ENCODE measurements at regions not wholly inside any gene's neighbourhood (a gene's known extent, or its start where the extent isn't known, plus 50 kb on each side); places are given as distances from the start of the nearest gene placed in this dataset.
"Not testable (repeated sequence)": the region's sequence is repeated elsewhere in the genome, so short reads cannot be mapped to it uniquely, and the experiment has no call there.

DNA sequence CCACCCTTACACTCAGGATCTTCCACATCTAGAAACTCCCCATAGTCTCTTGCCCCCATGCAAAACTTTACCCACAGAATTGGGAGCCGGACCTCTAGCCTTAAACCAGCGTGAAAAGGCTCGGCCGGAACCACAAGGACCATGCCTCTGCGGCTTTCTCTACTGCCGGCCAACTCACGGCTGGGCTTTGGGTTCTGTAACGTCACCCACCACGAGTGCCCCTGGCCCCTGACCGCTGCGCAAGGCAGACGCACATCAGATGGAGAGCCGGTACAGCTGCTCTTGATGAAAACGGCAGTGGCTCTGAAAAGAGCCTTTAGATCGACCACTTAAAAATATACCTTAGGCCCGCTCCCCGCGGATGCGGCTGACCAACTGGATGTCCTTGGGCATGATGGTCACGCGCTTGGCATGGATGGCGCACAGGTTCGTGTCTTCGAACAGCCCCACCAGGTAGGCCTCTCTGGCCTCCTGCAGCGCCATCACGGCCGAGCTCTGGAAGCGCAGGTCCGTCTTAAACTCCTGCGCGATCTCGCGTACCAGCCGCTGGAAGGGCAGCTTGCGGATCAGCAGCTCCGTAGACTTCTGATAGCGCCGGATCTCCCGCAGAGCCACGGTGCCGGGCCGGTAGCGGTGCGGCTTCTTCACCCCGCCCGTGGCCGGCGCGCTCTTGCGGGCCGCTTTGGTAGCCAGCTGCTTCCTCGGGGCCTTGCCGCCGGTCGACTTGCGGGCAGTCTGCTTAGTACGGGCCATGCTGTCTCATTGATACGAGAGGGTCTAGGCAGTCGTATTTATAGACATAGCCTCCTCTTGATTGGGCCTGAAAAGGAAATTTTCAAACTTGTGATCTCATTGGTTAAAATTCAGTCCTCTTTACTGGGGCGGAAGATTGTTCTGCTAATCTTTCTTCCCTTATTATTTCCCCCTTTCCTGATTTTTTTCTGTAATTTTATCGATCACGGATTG lies 66.3 kb downstream of the FAM72C start:
- DNase-seq: peak; percentile 71

DNA sequence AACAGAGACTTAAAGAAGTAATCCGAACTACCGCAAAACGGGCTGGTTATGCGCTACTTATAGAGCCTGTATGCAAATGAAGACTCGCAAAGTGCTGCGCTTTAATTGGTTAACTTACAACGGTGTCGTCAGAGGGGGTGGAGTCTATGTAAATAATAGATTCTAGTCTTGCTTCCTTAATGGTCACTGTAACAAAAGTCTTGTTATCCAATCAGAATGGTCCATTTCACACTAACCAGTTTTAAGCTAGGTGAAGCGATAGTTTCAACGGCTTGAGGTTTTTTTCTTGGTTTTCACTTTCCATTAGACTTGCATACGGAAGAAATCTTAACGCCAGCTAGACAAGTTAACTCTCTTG lies 67.2 kb downstream of the FAM72C start:
- DNase-seq: not testable (repeated sequence)

DNA sequence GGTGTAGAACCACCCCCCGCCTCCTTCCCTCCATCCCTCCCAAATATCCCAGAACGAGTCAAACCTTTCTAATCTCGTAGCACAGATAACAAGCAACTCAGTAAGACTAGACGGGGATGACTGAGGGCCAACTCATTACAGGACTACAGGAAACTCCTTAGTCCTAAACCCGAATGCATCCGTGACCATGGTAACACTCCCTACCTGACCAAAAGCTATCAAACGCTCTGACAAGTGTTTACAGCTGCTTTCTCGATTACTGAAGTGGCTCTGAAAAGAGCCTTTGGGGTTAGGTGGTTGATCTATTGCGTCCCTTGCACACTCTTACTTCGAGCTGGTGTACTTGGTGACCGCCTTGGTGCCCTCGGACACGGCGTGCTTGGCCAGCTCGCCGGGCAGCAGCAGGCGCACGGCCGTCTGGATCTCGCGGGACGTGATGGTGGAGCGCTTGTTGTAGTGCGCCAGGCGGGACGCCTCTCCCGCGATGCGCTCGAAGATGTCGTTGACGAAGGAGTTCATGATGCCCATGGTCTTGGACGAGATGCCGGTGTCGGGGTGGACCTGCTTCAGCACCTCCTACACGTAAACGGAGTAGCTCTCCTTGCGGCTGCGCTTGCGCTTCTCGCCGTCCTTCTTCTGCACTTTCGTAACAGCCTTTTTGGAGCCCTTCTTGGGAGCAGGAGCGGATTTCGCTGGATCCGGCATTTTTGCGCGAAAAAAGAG lies 67.7 kb downstream of the FAM72C start:
- DNase-seq: peak; percentile 0

DNA sequence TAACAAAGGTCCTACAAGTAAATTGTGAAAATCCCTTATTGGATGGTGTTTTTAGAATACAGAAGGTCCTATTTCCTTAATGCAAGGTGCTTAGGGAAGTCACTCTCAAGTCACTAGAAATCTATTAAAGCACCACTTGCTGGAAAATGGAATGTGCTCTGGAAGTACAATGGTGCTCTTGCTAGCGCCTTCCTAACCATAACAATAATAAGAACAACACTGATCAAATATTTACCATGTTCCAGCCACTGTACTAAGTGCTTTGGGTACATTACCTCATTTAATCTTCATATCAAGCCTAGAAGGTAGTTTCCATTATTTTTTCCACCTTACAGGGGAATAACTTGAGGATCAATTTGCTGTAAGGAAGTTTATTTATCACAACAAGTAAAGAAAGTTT lies 75.4 kb downstream of the FAM72C start:
- DNase-seq: not testable (repeated sequence)

DNA sequence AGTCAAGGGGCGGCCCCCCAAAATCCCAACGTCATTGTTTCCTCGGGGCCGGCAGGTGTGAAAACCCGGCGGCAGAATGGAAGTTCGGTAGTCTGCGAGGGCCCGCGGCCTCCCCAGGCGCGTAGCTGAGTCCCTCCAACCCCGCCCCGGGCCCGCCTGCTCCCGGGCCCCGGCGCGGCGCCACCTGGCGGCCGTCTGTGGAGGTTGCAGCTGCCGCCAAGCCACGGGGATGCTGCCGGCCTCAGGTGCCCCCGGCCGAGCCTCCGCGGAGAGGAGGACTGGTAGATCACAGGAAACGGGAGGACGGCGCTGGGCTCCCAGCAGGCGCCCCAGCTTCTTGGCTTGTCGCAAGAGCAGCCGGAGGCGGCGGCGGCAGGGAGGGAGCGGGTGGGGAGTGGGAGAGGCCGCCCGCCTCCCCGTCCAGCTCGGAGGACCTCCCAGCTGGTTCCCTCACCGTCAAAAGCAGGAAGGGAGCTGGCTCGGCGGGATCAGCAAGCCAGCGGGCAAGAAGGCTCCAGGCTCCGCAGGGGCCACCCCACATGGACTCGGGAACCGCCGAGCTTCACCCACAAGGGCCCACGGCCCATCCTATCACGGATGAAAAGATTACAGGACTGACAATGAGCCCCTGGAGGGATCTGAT lies 86.7 kb downstream of the FAM72C start:
- DNase-seq: peak; percentile 16

DNA sequence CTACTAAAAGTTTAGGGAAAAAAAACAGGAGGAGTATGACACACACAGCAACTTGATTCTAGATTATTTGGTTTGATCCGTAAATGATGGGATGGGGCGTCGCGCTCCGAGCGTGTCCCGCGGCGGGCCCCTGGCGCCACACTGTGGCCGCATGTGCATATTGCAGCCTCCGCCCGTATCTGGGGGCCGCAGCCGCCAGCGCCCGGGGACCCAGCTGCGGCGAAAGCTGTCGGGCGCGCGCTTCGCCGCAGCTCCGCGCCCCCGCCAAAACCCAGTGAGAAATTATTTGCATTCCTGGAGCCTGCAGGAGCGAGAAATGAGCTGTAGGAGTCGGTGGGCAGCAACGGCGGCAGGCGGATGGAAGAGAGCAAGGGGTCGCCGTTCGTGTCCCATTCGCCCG lies 87.3 kb downstream of the FAM72C start:
- not testable (repeated sequence) for DNase-seq

DNA sequence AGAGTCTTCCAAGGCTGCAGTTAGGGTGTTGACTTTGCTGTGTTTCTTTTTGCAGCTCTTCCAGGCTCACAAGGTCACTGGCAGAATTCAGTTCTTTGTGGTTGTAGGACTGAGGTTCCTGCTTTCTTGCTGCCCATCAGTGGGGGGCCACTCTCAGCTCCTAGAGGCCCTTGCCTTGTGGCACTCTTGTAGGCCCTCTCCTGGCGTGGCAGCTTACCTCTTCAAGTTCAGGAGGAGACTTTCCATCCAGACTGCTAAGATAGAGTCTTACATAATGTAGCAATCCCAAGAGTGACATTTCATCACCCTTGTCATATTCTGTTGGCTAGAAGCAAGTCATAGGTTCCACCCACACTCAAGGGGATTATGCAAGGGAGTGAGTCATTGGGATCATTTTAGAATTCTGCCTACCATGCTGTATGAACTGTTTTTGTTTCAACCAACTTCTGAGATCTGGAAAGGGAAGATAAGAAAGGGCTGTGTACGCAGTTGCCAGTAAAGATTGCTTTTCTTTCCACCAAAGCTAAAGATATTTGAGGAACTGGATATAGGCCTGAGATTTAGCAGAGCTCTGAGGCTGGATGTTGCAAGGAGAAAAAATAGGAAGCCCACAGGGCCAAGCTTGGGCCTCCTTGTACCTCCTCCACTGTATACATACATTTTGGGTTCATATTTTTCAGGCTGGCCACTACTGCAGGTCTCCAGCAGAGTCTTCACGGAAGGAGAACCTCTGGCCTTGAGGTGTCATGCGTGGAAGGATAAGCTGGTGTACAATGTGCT lies 91.8 kb downstream of the FAM72C start:
- DNase-seq: not testable (repeated sequence)

DNA sequence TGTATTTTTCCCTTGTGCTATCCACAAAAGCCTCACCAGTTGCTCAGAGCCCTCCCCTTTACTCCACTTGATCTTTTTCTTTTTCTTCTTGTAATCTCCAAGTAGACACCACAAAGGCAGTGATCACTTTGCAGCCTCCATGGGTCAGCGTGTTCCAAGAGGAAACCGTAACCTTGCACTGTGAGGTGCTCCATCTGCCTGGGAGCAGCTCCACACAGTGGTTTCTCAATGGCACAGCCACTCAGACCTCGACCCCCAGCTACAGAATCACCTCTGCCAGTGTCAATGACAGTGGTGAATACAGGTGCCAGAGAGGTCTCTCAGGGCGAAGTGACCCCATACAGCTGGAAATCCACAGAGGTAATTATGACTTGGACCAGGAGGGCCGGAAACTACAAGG lies 95.8 kb downstream of the FAM72C start:
- not testable (repeated sequence) for DNase-seq

DNA sequence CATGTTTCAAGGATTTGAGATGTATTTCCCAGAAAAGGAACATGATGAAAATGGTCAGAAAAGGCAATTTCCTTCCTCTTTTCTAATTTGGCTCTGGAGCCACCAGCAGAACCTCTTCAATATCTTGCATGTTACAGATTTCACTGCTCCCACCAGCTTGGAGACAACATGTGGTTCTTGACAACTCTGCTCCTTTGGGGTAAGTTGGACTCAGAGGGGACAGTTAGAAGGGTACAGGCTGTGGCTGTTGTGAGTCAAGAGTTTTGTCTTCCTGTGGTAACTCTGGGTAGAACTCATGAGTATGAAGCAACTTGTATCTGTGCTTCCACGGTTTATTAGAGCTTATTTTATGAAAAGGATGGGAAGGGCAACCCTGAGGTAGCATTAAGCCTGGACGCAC lies 97.2 kb downstream of the FAM72C start:
- not testable (repeated sequence) for DNase-seq

DNA sequence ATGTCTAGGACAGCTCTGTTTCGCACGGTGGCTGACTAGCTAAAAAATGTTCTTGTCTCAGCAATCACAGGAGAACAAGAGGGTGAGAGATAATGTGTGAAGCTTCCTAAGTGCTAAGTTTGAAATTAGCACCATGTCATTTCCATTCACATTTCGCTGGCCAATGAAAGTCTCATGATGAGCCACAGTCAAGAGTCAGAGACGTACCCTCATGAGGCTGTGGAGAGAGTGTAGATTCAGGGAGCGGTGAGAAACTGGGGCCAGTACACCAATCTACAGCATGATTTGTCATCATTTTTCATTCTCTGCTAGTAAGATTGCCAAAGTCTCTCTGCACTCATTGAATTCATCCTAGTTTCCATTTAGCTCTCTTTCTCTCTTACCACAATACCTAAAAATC lies 98.1 kb downstream of the FAM72C start:
- not testable (repeated sequence) for DNase-seq

DNA sequence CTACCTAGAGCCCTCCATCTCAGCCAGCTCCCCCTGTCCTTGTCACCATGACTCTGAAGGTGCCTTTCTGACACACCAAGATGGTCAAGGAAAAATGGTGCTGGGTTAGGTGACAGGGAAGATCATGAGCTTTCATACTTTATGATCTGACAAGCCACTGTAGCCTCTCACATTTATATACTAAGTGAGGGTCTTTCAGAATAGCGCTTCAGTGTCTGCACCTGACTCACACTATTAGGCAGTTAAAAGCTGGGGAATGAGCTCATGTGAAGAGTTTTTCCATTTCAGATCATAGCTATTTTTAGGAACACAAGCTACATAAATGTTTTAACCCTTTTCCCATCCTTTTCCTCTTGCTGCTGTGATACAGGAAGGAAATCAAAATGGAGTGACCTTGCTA lies 101.4 kb downstream of the FAM72C start:
- DNase-seq: not testable (repeated sequence)

DNA sequence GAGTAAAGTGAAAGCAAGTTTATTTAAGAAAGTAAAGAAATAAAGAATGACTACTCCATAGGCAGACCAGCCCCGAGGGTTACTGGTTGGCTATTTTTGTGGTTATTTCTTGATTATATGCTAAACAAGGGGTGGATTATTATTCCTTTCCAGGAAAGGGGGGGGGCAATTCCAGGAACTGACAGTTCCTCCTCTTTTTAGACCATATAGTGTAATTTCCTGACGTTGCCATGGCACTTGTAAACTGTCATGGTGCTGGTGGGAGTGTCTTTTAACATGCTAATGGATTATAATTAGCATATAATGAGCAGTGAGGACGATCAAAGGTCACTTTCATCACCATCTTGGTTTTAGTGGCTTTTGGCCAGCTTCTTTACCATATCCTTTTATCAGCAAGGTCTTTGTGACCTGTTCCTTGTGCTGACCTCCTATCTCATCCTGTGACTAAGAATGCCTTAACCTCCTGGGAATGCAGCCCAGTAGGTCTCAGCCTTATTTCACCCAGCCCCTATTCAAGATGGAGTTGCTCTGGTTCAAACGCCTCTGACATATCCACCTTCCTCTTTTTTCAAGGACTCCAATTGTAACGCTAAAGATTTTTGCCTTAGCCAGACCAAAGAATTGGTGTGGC lies 104.1 kb downstream of the FAM72C start:
- not testable (repeated sequence) for DNase-seq

DNA sequence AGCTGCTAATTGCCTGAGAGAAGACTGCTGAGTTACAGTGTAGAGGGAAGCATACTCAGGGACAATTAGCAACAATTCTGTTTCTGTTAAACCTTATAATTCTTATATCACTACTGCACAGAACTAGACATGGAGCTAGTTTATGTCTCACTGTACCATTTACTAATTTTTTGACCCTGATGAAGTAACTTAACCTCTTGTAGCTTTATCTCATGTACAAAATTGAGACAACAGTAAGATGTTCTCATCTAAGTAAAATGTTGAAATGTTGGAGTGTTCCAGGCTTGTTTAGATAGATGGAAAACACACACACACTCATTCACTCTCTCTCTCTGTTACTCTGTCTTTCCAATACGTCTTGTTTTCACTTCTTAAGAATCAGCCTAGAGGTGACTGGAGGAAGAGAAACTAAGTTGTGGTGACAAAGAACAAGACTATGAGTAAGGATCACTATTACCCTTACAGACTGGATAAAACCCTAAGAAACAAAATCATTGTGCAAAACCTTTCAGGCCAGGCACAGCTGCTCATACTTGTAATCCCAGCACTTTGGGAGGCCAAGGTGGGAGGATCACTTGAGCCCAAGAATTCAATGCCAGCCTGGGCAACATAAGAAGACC lies 107.8 kb downstream of the FAM72C start:
- not testable (repeated sequence) for DNase-seq

DNA sequence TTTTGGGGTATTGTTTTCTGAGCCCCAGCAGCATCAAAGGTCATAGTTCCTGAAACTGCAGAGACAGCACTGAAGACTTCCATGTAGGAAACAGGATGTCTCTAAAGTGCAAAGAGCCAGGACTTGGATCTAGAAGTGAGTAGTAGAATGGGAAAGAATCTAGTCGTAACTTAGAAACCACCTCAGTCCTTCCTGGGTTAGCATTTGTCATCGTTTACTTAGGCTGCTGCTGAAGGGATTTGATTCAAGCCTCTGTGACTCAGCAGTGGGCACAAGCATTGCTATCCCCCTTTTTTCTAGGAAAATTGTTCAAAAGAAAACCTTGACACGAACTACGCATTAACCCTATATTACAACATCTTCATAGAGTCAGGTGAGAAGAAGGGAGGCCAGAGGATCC lies 109.1 kb downstream of the FAM72C start:
- not testable (repeated sequence) for DNase-seq

DNA sequence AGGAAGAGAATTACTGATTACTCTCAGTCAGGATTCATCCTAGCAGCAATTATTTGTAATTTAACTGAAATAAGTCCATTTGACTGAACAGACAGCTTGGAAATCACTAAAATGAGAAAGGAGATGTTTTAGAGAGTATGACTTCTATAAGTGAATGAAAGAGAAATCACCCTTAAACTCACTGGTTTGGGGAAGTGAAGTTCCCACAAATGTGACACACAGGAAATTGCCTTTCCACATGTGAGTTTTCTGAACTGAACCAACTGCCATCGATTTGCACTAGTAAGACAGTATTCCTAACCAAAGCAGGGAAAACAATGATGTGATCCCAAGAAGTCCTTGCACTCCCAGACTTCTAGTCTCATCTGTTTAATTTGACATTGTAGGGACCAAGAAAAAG lies 110.5 kb downstream of the FAM72C start:
- DNase-seq: not testable (repeated sequence)

DNA sequence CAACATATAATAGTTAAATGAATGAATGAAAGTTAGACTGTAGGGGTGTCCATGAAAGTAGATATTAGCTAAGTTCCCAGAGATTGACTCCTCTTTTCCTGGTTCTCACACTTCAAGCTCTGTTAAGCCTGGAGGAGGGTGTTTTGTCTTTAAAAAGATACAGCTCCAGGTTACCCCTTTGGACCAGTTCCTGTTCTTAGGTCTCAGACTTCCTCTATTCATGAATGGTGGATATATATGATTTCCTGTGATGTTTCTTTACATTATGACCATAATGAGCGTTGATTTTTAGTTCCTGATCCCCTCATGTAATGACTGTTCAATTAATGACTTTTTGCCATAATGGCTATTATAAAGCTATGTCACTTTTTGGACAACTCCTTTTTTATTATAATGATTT lies 115.9 kb downstream of the FAM72C start:
- DNase-seq: not testable (repeated sequence)

DNA sequence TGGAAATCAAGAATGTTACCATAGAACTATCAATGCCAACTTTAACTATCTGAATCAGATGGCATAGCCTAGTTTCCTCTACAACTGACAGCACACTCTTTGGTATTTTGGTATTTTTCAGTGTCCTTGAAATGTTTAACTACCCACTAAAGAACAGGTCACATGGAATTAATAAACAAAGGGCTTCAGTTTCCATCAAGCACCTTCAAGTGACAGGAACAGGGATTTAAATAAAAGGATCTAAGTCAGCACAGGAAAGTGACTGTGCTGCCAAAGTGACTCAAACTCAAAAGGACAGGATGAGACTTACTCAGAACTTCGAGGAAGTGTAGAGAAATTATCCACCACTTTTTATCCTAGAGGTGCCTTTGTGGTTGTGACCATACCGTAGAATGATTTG lies 117.7 kb downstream of the FAM72C start:
- not testable (repeated sequence) for DNase-seq

DNA sequence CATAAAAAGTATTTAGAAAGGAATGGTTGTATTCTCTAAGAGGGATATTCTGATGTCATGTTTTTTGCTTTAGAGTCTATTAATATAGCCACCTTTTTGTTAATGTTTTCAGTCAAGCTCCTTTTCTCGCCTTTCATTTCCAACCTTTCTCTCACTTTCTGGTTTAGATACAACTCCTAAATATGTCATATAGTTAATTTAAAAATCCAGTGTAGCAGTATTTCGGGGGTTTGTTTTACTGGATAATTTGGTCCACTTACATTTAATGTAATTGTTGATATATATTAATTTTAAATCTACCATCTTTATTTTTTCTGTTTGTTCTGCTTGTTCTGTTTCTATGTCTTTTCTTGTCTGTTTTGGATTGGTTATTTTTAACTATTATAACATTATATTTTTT lies 121.1 kb downstream of the FAM72C start:
- not testable (repeated sequence) for DNase-seq

DNA sequence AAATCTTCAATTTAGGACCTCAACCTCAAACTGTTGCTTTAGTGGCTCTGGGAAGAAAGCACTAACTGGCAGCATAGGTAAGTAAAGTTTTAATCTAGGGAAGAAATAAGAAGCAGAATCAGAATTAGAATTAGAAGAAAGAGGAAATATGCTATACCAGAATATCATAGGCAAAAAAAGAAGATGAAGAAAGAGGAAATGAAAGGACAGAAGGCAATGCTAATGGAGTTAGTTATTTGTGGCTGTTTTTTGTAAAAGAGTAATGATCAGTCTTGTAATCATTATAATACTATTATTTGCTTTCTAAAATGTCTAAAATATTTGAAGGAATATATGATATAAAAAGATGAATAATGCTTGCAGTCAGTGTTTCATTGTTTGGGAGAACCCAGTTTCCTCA lies 122.9 kb downstream of the FAM72C start:
- not testable (repeated sequence) for DNase-seq

DNA sequence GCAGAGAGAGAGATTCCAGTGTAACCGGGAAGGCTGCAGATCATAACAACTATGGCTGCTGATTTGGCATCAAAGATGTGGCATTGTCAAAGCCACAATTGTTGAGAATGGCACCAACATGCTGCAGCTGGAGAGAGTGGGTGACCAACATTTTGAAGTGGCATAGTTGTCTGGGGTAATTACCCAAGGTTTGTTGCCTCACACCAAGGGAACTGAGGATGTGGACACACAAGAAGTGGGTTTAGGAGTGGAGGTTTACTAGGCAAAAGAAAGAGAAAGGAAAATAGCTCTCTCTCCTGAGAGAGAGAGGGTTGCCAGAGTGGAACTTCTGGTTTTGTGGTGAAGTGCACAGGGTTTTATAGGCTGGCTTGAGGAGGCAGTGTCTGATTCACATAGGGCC lies 126.6 kb downstream of the FAM72C start:
- DNase-seq: not testable (repeated sequence)

DNA sequence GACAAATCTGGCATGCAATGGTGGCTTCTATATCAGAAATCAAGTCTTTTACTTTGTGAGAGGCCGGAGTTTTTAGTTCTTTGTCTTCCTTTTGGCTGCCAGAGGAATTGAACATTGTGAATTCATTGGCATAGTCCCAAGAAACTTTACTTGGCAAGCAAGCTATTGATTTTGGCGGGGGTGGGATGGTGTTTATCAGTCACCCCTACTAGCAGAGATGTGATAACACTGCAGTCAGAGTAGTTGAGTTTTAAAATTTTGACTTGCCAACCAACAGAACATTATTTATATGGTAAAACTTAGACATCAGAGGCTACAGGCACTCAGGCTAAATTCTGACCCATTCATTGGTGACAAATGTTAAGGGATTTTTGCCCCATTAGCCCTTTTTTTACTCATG lies 129.7 kb downstream of the FAM72C start:
- not testable (repeated sequence) for DNase-seq

DNA sequence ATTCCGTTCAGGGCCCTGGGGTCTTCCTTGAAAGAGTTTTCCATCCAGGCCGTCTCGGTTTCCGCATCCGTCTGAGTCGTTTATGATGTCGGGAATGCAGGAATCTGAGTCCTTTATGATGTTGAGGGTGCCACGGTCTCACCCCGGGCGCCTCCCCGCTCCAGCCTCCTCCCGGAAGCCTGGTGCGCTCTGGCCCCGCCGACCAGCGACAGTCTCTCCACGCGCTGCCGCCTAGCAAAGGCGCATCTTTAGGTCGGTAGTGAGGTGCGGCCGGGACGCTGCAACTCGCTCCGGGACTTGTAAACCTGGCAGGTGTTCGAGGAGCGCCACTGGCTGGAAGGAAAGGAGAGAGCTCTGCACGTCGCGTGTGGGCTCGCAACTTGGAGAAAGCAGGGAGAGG lies 132.6 kb downstream of the FAM72C start:
- not testable (repeated sequence) for DNase-seq
